Activated CD8-positive, alpha-beta T cell treated with anti-CD3 and anti-CD28 coated beads for 36 hours (primary cell): ENCODE measurements at regions not wholly inside any gene's neighbourhood (a gene's known extent, or its start where the extent isn't known, plus 50 kb on each side); places are given as distances from the start of the nearest gene placed in this dataset.
A peak's percentile ranks its signal among the peaks of the same experiment; 100 is the strongest.
"Not testable (repeated sequence)": the region's sequence is repeated elsewhere in the genome, so short reads cannot be mapped to it uniquely, and the experiment has no call there.

ENCODE experiments used
- ATAC-seq: fragments of 200-7000 bp; cut with Tn5 transposase; one replicate; pipeline ENCODE4 v1.10.0; 2021; ENCODE audit warnings: mild to moderate bottlenecking, moderate library complexity
- CTCF ChIA-PET: fragments of 350-600 bp; sonication (Branson Sonifier 250); formaldehyde crosslinking; loops from one replicate; lab custom pipeline; 2021; ENCODE audit warnings: antibody characterized with exemption; lab: Charles Lee
- POLR2A ChIA-PET: fragments of 350-600 bp; sonication (Branson Sonifier 250); formaldehyde crosslinking; loops from one replicate; lab custom pipeline; 2021; ENCODE audit warnings: antibody characterized with exemption; lab: Charles Lee
- DNase-seq: peaks from one replicate; pipeline ENCODE4 v3.0.0-alpha.2; 2020
- H3K27ac Mint-ChIP-seq: one replicate; pipeline ENCODE4 v1.8.0; 2021; ENCODE audit warnings: mild to moderate bottlenecking, mixed read lengths
- H3K27me3 Mint-ChIP-seq: one replicate; pipeline ENCODE4 v1.8.0; 2021; ENCODE audit warnings: mixed read lengths
- H3K36me3 Mint-ChIP-seq: one replicate; pipeline ENCODE4 v1.8.0; 2021; ENCODE audit warnings: low read depth, mixed read lengths
- H3K4me1 Mint-ChIP-seq: one replicate; pipeline ENCODE4 v1.8.0; 2021; ENCODE audit warnings: low read depth, mixed read lengths
- H3K4me3 Mint-ChIP-seq: one replicate; pipeline ENCODE4 v1.8.0; 2021; ENCODE audit warnings: mild to moderate bottlenecking, moderate library complexity, mixed read lengths
- H3K9me3 Mint-ChIP-seq: one replicate; pipeline ENCODE4 v1.8.0; 2021; ENCODE audit warnings: mixed read lengths
- intact Hi-C: fragments of 100-400 bp; cut with micrococcal nuclease; formaldehyde crosslinking; loops from one replicate; pipeline ENCODE4 v1.10.0; 2022
- TF ChIP-seq, protein P1 (sequence below): fragments of 200-600 bp; IDR thresholded peaks from one replicate; pipeline ENCODE4 v1.8.0; 2022; ENCODE audit warnings: antibody characterized with exemption, mild to moderate bottlenecking

DNA sequence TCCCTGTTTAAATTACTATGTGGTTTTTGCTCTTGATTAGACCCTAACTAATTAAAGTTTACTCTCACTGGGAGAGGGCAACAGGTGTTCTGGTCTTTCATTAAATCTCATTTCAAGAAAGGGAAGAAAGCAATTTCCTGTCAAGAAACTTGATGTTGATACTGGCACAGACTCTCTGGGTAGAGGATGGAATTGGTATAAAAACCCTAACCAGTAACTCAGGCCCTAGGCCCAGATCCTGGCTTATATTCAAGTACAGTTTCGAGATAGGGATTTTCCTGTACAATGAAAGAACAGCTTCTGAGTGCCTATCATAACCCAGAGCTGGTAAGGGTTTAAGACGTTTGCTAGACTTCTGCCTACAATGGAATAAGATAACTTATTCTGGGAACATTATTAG lies 61.6 kb upstream of the ACYP2 start:
- Mint-ChIP-seq H3K9me3 (no peaks in the 10 kb centered on the region), H3K27ac (peak overlapping the region; percentile 13), H3K4me1 (peaks cover 20% of the 10 kb centered on the region), H3K36me3 (peaks cover 17% of the 10 kb centered on the region), H3K27me3 (no peaks in the 10 kb centered on the region), H3K4me3 (no peak overlapping the region)
- ChIA-PET POLR2A (no interaction called here), CTCF (interaction anchor here (0.8 to 2.3 kb wide), 4 partner anchors 9 to 53 kb away, joined by 3 to 8 read pairs (median 3); no protein-coding TSS in a partner anchor)
- intact Hi-C loops = no loop called here
- no peak for DNase-seq
- no peak for ATAC-seq
- TF ChIP-seq, protein P1, sequence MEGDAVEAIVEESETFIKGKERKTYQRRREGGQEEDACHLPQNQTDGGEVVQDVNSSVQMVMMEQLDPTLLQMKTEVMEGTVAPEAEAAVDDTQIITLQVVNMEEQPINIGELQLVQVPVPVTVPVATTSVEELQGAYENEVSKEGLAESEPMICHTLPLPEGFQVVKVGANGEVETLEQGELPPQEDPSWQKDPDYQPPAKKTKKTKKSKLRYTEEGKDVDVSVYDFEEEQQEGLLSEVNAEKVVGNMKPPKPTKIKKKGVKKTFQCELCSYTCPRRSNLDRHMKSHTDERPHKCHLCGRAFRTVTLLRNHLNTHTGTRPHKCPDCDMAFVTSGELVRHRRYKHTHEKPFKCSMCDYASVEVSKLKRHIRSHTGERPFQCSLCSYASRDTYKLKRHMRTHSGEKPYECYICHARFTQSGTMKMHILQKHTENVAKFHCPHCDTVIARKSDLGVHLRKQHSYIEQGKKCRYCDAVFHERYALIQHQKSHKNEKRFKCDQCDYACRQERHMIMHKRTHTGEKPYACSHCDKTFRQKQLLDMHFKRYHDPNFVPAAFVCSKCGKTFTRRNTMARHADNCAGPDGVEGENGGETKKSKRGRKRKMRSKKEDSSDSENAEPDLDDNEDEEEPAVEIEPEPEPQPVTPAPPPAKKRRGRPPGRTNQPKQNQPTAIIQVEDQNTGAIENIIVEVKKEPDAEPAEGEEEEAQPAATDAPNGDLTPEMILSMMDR = no peak

DNA sequence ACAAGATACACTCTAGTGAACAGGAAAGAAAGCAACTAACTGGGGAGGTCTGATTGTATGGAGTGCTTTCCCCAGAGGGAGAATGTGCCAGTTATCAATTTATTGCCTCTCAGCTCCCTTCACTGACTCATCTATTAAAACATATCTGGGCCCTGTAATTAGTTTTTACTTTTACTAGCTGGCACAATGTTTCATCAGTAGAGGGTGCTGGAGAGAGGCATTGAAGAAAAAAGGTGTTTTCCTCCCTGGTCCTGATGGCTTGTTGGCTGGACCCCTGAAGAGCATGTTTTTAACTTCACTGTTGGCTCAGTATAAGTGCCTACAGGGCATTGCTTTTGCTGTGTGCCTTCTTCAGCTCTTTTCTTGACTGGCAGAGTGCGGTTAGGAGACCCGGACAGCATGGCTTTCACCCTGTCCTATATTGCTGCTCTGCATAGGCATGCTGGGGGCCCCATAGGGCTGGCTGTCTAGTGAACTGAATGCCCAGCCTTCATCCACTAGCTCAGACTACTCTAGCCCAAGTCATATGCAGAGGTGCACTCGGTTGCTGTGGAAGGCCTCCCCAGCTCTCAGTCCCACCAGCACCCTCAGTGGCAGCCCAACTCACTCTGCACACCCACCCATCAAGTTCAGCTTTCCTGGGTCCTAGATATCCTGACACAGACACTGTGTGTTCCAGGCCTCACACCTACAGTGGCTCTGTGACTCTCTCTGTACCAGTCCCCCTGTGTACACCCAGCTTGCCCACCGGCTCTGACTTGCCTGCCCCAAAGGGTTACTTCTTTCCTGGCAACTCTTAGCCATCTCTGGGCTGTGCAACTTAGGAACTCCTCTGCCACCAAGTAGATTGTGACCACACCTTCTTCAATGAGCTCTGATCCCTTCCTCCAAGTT lies 62.3 kb upstream of the ACYP2 start:
- intact Hi-C loops = no loop called here
- ATAC-seq = no peak

DNA sequence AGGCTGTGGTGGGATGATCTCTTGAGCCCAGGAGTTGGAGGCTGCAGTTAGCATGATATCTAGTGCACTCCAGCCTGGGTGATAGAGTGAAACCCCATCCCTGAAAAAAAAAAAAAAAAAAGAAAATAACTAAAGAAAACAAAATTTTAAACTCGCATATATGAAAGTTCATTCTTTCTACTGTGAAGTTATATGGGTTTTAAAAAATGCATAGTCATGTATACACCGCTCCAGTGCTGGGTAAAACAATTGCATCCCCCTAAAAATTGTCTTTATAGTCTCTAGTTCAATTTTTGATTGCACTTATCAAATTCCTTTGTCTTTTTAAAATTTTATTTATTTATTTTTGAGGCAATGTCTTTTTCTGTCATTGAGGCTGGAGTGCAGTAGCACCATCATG lies 65.0 kb upstream of the ACYP2 start:
- no peak overlapping the region for H3K4me3 Mint-ChIP-seq

More for the DNA sequence above, 62.3 kb upstream of the ACYP2 start:
- H3K27ac Mint-ChIP-seq = peak overlapping the region; percentile 5
- TF ChIP-seq, protein P1 = no peak
- ChIA-PET CTCF (interaction anchor here (0.7 to 2.3 kb wide), 7 partner anchors 9 to 68 kb away, joined by 3 to 8 read pairs (median 3); no protein-coding TSS in a partner anchor), POLR2A (no interaction called here)
- H3K36me3 Mint-ChIP-seq = peaks cover 17% of the 10 kb centered on the region
- no peaks in the 10 kb centered on the region for H3K27me3 Mint-ChIP-seq
- H3K4me1 Mint-ChIP-seq = peaks cover 26% of the 10 kb centered on the region
- H3K4me3 Mint-ChIP-seq = no peak overlapping the region
- no peaks in the 10 kb centered on the region for H3K9me3 Mint-ChIP-seq
- DNase-seq = no peak

DNA sequence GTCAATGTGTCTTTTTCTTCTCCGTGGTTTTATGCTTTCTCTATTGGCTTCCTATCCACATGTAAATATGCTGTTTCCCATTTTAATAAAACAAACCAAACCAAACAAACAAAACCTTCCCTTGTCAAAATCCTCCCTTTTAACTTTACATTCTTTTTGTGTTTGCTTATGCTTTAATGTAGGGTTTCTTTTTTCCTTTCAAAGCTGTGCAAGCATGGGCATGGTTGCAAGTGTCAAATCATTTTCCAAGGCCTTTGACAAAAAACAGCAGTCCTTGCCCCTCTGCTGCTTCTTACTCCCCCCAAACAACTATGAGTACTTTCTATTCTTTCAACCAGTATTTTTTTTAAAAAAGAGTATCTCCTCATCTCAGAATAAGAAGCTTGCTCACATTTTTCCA lies 66.0 kb upstream of the ACYP2 start:
- no peak overlapping the region for H3K27ac Mint-ChIP-seq
- DNase-seq (no peak), ATAC-seq (no peak)
- no peak overlapping the region for H3K4me3 Mint-ChIP-seq
- ChIA-PET POLR2A (no interaction called here), CTCF (interaction anchor here (0.7 kb wide), 1 partner anchor 9 kb away, joined by 3 read pairs; no protein-coding TSS in a partner anchor)
- H3K27me3 Mint-ChIP-seq = no peaks in the 10 kb centered on the region
- H3K36me3 Mint-ChIP-seq = peaks cover 22% of the 10 kb centered on the region
- H3K9me3 Mint-ChIP-seq = peaks cover 7% of the 10 kb centered on the region
- peaks cover 33% of the 10 kb centered on the region for H3K4me1 Mint-ChIP-seq
- intact Hi-C loops = no loop called here
- TF ChIP-seq, protein P1 = no peak

More for the DNA sequence above, 65.0 kb upstream of the ACYP2 start:
- ChIA-PET CTCF (no interaction called here), POLR2A (no interaction called here)
- DNase-seq (no peak), ATAC-seq (no peak)
- peaks cover under 1% of the 10 kb centered on the region for H3K9me3 Mint-ChIP-seq
- TF ChIP-seq, protein P1 = no peak
- no peak overlapping the region for H3K27ac Mint-ChIP-seq
- peaks cover 37% of the 10 kb centered on the region for H3K4me1 Mint-ChIP-seq
- H3K36me3 Mint-ChIP-seq = peaks cover 17% of the 10 kb centered on the region
- intact Hi-C loops = no loop called here
- H3K27me3 Mint-ChIP-seq = no peaks in the 10 kb centered on the region

DNA sequence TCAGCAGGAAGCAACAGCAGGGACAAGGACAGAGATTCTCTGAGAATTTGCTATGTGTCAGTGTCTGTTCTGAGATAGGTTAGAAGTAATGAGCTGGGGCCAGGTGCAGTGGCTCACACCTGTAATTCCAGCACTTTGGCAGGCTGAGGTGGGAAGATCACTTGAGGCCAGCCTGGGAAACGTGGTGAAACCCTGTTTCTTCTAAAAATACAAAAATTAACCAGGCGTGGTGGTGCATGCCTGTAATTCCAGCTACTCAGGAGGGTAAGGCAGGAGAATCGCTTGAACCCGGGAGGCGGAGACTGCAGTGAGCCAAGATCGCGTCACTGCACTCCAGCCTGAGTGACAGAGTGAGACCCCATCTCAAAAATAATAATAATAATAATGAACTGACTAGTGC lies 66.5 kb upstream of the ACYP2 start:
- ATAC-seq, POLR2A ChIA-PET, H3K9me3 Mint-ChIP-seq, H3K27me3 Mint-ChIP-seq, intact Hi-C loops, DNase-seq, H3K4me3 Mint-ChIP-seq, CTCF ChIA-PET, H3K27ac Mint-ChIP-seq: not testable (repeated sequence)
- Mint-ChIP-seq H3K36me3 (peaks cover 22% of the 10 kb centered on the region), H3K4me1 (peaks cover 28% of the 10 kb centered on the region)
